ENCODE measurements at regions not wholly inside any gene's neighbourhood (a gene's known extent, or its start where the extent isn't known, plus 50 kb on each side); places are given as distances from the start of the nearest gene placed in this dataset.

DNA sequence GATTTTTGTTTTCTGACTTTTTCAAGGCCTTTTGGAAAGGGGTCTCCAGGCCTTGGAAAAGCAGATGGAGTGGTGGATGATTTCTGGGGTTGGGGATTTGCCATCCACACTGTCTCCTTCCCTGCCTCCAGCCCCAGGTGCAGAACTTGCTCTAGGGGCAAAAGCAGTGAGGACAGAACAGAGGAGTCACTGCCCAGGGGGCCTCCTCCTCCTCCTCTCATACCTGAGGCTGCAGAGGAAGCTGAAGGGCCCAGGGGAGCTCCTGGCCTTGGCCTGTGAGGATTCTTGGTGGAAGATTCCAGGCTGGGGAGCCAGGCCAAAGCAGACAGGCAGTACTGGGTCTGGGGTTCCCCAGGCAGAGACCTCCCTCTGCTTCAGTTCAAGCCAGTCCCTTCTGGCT, 52.3 kb upstream of the URI1 start:
- Histone ChIP-seq H4K20me1 (ENCODE audit: insufficient read depth) (no peaks in the 10 kb centered on the region), H3K9me3 (ENCODE audit: insufficient read depth, low read depth) (no peaks in the 10 kb centered on the region), H3F3A (ENCODE audit: insufficient read depth, low read depth) (no peaks in the 10 kb centered on the region), H3K27ac (no peak overlapping the region), H2AFZ (no peak overlapping the region), H3K27me3 (ENCODE audit: insufficient read depth, low read depth) (peaks cover 52% of the 10 kb centered on the region), H3K36me3 (ENCODE audit: low read depth) (no peaks in the 10 kb centered on the region), H3K9me2 (ENCODE audit: insufficient read depth) (no peaks in the 10 kb centered on the region), H3K79me2 (ENCODE audit: low read depth) (no peaks in the 10 kb centered on the region), H3K4me2 (no peak overlapping the region), H3K4me1 (replicated peaks; ENCODE audit: insufficient read depth) (no peaks in the 10 kb centered on the region), H3K4me3 (no peak overlapping the region)
- ChIA-PET CTCF (no interaction called here), POLR2A (ENCODE audit: unreplicated experiment) (no interaction called here)
- no peak for DNase-seq
- TF ChIP-seq EZH2 (IDR thresholded peaks at IDR 0.05; ENCODE audit: low read depth) = no peak
- intact Hi-C loops (cut with micrococcal nuclease; ENCODE audit: unreplicated experiment) = loop anchor here (10.0 kb wide), 1 partner anchor 405 kb away; no protein-coding TSS in a partner anchor
- BruUV-seq (replicated peaks) = no TSS peak

DNA sequence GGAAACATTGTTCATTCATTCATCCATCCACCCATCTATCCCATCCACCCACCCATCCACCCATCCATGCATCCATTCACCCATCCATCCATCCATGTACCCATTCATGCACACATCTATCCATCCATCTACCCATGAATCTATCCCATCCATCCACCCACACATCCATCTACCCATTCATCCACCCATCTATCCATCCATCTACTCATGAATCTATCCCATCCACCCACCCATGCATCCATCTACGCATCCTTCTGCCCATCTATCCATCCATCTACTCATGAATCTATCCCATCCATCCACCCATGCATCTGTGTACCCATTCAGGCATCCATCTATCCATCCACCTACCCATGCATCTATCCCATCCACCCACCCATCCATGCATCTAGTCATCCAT, 51.6 kb upstream of the URI1 start:
- Histone ChIP-seq H3K4me1 (replicated peaks; ENCODE audit: insufficient read depth) (no peaks in the 10 kb centered on the region), H3K27ac (no peak overlapping the region), H2AFZ (no peak overlapping the region), H4K20me1 (ENCODE audit: insufficient read depth) (no peaks in the 10 kb centered on the region), H3K9me3 (ENCODE audit: insufficient read depth, low read depth) (no peaks in the 10 kb centered on the region), H3K4me2 (no peak overlapping the region), H3K27me3 (ENCODE audit: insufficient read depth, low read depth) (peaks cover 51% of the 10 kb centered on the region), H3K79me2 (ENCODE audit: low read depth) (no peaks in the 10 kb centered on the region), H3K9me2 (ENCODE audit: insufficient read depth) (no peaks in the 10 kb centered on the region), H3K4me3 (no peak overlapping the region), H3K36me3 (ENCODE audit: low read depth) (no peaks in the 10 kb centered on the region), H3F3A (ENCODE audit: insufficient read depth, low read depth) (no peaks in the 10 kb centered on the region)
- CTCF ChIA-PET = no interaction called here
- no TSS peak for BruUV-seq (replicated peaks)
- intact Hi-C loops (cut with micrococcal nuclease; ENCODE audit: unreplicated experiment) = no loop called here
- no peak for DNase-seq
- no peak for TF ChIP-seq EZH2 (IDR thresholded peaks at IDR 0.05; ENCODE audit: low read depth)
- POLR2A ChIA-PET (ENCODE audit: unreplicated experiment) = no interaction called here

All from PC-9 (cell line).